ENCODE measurements at regions not wholly inside any gene's neighbourhood (a gene's known extent, or its start where the extent isn't known, plus 50 kb on each side); places are given as distances from the start of the nearest gene placed in this dataset.

GRCh38 chr13:44058067-44058466, 178.4 kb downstream of the LACC1 start:
- no peak for DNase-seq

- DNase-seq = no peak
Observed at GRCh38 chr13:44058624-44059215, 179.0 kb downstream of the LACC1 start.

GRCh38 chr13:44061876-44062275, 182.2 kb downstream of the LACC1 start:
- no peak for DNase-seq

- no peak for DNase-seq
Observed at GRCh38 chr13:44063467-44063866, 183.8 kb downstream of the LACC1 start.

GRCh38 chr13:44063881-44064280, 184.2 kb downstream of the LACC1 start:
- DNase-seq = no peak

GRCh38 chr13:44064357-44064756, 184.7 kb downstream of the LACC1 start:
- DNase-seq = no peak

GRCh38 chr13:44068169-44068568, 188.5 kb downstream of the LACC1 start:
- no peak for DNase-seq

- no peak for DNase-seq
Observed at GRCh38 chr13:44068737-44069136, 189.0 kb downstream of the LACC1 start.

- DNase-seq = no peak
Observed at GRCh38 chr13:44072536-44072935, 192.8 kb downstream of the LACC1 start.

- no peak for DNase-seq
Observed at GRCh38 chr13:44074611-44075010, 194.9 kb downstream of the LACC1 start.

GRCh38 chr13:44075113-44075512, 195.4 kb downstream of the LACC1 start:
- DNase-seq = no peak

GRCh38 chr13:44078806-44079376, 199.2 kb downstream of the LACC1 start:
- DNase-seq = no peak

- no peak for DNase-seq
Observed at GRCh38 chr13:44079413-44080205, 199.9 kb downstream of the LACC1 start.

GRCh38 chr13:44084146-44084545, 204.4 kb downstream of the LACC1 start:
- no peak for DNase-seq

GRCh38 chr13:44086389-44086788, 206.7 kb downstream of the LACC1 start:
- DNase-seq = no peak

GRCh38 chr13:44088411-44088810, 208.7 kb downstream of the LACC1 start:
- DNase-seq = no peak

- DNase-seq = no peak
Observed at GRCh38 chr13:44088991-44089413, 209.3 kb downstream of the LACC1 start.

- DNase-seq = no peak
Observed at GRCh38 chr13:44089452-44089851, 209.7 kb downstream of the LACC1 start.

- no peak for DNase-seq
Observed at GRCh38 chr13:44092078-44092970, 212.6 kb downstream of the LACC1 start.

- DNase-seq = no peak
Observed at GRCh38 chr13:44093607-44094564, 214.2 kb downstream of the LACC1 start.

- DNase-seq = no peak
Observed at GRCh38 chr13:44096901-44097300, 217.2 kb downstream of the LACC1 start.

- no peak for DNase-seq
Observed at GRCh38 chr13:44098559-44098958, 218.9 kb downstream of the LACC1 start.
